ENCODE measurements at regions not wholly inside any gene's neighbourhood (a gene's known extent, or its start where the extent isn't known, plus 50 kb on each side); places are given as distances from the start of the nearest gene placed in this dataset.

DNA sequence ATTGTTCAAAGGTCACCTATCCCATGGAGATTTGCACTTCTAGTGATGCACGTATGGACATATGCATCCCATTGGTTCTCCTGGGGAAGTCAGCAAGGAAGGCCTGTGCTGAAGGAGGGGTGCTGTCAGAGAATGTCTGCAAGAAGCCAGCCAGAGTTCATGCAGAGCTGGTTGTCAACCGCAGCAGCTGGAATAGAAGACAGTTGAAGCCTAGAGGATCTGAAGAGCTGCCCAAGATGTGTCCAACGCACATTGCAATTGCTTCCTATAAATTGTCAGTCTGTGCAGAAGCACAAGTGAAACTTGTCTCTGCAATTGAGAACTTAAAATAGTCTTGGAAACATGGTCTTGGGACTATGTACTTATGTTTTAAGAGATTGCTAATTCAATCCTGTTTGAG, 82.1 kb upstream of the CNTNAP4 start:
- Histone ChIP-seq H3K79me2 (ENCODE audit: control insufficient read depth, insufficient read depth, low read length) (no peaks in the 10 kb centered on the region), H3K4me1 (ENCODE audit: control insufficient read depth, extremely low read depth, insufficient read depth, low read length) (no peaks in the 10 kb centered on the region), H3K9me3 (replicated peaks; ENCODE audit: control insufficient read depth, insufficient read depth, low read length) (no peaks in the 10 kb centered on the region), H3K9me1 (replicated peaks; ENCODE audit: control insufficient read depth, extremely low read depth, insufficient read depth, low read length) (no peaks in the 10 kb centered on the region), H3K36me3 (ENCODE audit: control insufficient read depth in 2 of 2, extremely low read depth in 1 of 2, insufficient read depth in 2 of 2, low read length in 2 of 2) (no peaks in the 10 kb centered on the region), H3K27me3 (ENCODE audit: control insufficient read depth in 2 of 2, insufficient read depth in 2 of 2, low read length in 2 of 2) (no peaks in the 10 kb centered on the region), H3K27ac (ENCODE audit: insufficient read depth, low read depth, low read length) (no peak overlapping the region), H2AFZ (ENCODE audit: low read depth, low read length) (no peak overlapping the region), H3K9ac (replicated peaks; ENCODE audit: extremely low read depth, insufficient read depth, low read length) (no peak overlapping the region), H3K4me3 (replicated peaks in 1 of 3; ENCODE audit: insufficient read depth in 1 of 3, low read depth in 1 of 3, low read length in 3 of 3) (no peak overlapping the region), H4K20me1 (replicated peaks; ENCODE audit: control insufficient read depth, extremely low read depth, insufficient read depth, low read length) (no peaks in the 10 kb centered on the region), H3K4me2 (ENCODE audit: insufficient read depth, low read length) (no peak overlapping the region)
- dilution Hi-C loops (cut with MboI; ENCODE audit: extremely low pct_ligation_motif_present, low sequenced_read_pairs) (no loop called here), intact Hi-C loops (cut with micrococcal nuclease) (no loop called here)
- TF ChIP-seq POLR2A (IDR thresholded peaks at IDR 0.05; ENCODE audit: low read depth, low read length) (no peak), EZH2 (IDR thresholded peaks at IDR 0.05; ENCODE audit: borderline replicate concordance, low read depth, low read length, severe bottlenecking) (no peak), JUN (IDR thresholded peaks at IDR 0.05; ENCODE audit: borderline replicate concordance, insufficient read depth, insufficient read length, low read depth) (no peak), FOS (IDR thresholded peaks at IDR 0.05; ENCODE audit: borderline replicate concordance, insufficient read depth, low read length) (no peak), POLR2AphosphoS5 (IDR thresholded peaks at IDR 0.05; ENCODE audit: insufficient read depth, low read depth, low read length) (no peak), MYC (IDR thresholded peaks at IDR 0.05; ENCODE audit: low read depth, low read length) (no peak), GATA2 (IDR thresholded peaks at IDR 0.05; ENCODE audit: insufficient read depth, insufficient read length, low read depth, low read length) (no peak)
- TF ChIP-seq, protein P1, sequence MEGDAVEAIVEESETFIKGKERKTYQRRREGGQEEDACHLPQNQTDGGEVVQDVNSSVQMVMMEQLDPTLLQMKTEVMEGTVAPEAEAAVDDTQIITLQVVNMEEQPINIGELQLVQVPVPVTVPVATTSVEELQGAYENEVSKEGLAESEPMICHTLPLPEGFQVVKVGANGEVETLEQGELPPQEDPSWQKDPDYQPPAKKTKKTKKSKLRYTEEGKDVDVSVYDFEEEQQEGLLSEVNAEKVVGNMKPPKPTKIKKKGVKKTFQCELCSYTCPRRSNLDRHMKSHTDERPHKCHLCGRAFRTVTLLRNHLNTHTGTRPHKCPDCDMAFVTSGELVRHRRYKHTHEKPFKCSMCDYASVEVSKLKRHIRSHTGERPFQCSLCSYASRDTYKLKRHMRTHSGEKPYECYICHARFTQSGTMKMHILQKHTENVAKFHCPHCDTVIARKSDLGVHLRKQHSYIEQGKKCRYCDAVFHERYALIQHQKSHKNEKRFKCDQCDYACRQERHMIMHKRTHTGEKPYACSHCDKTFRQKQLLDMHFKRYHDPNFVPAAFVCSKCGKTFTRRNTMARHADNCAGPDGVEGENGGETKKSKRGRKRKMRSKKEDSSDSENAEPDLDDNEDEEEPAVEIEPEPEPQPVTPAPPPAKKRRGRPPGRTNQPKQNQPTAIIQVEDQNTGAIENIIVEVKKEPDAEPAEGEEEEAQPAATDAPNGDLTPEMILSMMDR (IDR thresholded peaks at IDR 0.05; ENCODE audit: extremely low read depth in 1 of 2, insufficient read depth in 1 of 2, low read depth in 1 of 2, low read length in 2 of 2) = no peak
- TF ChIP-seq, protein P2, sequence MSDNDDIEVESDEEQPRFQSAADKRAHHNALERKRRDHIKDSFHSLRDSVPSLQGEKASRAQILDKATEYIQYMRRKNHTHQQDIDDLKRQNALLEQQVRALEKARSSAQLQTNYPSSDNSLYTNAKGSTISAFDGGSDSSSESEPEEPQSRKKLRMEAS (IDR thresholded peaks at IDR 0.05; ENCODE audit: insufficient read depth, insufficient read length) = no peak
- FAIRE-seq (no peak), DNase-seq (ENCODE audit: low read depth, low spot score) (no peak)
- BruUV-seq (replicated peaks) = no TSS peak
- CTCF ChIA-PET = no interaction called here
- POLR2A ChIA-PET = no interaction called here

Data from endothelial cell of umbilical vein (primary cell).